ENCODE measurements at regions not wholly inside any gene's neighbourhood (a gene's known extent, or its start where the extent isn't known, plus 50 kb on each side); places are given as distances from the start of the nearest gene placed in this dataset.

DNA sequence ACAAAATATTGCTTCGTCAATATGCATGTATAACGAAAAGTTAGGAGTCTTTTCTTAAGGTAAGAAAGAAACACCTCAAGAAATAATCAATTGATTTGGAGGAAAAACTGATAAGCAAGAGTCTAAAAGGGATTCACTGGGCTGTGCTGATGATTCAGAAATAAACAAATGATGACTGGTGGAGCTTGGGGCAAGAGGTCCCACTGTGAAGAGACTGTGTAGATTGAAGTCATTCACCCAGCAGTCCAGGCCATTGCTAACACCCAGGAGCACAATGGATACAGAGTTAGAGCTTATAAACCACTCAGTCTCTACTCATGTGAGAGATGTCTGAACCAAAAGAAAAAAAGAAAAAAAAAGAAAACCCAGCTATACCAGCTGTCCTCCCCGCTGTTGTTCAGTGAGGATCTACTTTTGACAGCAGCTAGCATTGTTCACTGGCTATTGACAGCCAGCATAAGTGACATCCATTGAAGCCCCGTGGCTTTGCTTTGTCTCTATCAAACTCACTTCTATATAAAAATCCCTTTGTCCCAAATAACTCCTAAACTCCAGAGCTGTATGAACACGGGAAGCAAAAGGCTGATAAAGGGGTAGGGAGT lies 255.5 kb downstream of the KCTD12 start:
- Mint-ChIP-seq H3K27me3 (peaks cover 7 to 27% of the 10 kb centered on the region in 2 donors), H3K4me1 (no peaks in the 10 kb centered on the region)
- CTCF ChIA-PET, result no interaction called here

DNA sequence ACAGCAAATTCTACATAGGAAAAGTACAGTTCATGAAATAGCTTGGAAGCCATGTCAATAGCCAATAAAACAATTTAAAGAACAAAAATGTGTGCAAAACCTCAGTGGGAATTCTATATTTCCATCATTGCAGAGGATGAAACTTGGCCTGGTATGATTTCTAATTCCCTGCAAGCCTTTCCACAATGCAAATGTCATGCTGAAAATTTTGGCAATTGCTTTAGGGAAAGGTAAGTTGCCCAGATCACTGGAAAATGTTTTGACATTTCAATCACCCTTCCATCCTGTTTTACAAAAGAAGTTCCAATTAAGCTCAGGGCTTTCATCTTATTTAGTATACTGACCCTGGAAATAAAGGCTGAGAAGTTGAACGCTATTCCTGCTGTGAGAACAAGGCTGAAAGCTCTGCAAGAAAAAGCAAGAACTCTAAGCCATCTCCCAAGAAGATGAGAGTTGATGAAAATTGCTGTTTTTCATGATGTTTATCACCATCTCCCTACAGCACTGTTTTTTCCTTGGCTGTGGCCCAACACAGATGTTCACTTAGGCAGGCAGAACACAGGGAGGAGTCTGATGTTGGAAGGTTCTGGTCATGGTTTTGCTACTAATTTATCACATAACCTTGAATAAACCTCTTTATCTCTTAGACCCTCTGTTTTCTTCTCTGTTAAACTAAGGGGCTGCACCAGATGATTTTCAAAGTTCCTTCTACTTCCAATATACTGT lies 263.7 kb downstream of the KCTD12 start:
- H3K4me3 Mint-ChIP-seq, result no peak overlapping the region
- DNase-seq (no peak), ATAC-seq (replicated peaks in 1 of 4) (no peak)
- no peak overlapping the region for H3K27ac Mint-ChIP-seq
- ChIA-PET POLR2A (no interaction called here), CTCF (no interaction called here)
- no peaks in the 10 kb centered on the region for H3K4me1 Mint-ChIP-seq
- Histone ChIP-seq H3K36me3 (ENCODE audit: control insufficient read depth in 2 of 2, extremely low read depth in 1 of 2, insufficient read depth in 1 of 2, low read length in 1 of 2) (no peaks in the 10 kb centered on the region), H3K9me3 (no peaks in the 10 kb centered on the region), H3K27me3 (replicated peaks in 1 of 2; ENCODE audit: control insufficient read depth in 2 of 2, extremely low read depth in 1 of 2, insufficient read depth in 2 of 2, low read length in 1 of 2) (no peaks in the 10 kb centered on the region), H3K4me1 (ENCODE audit: control insufficient read depth in 1 of 2, extremely low read depth in 1 of 2, insufficient read depth in 2 of 2, low read length in 2 of 2) (no peaks in the 10 kb centered on the region), H3K27ac (ENCODE audit: low read length) (no peak overlapping the region), H3K4me3 (ENCODE audit: control insufficient read depth in 1 of 2, extremely low read depth in 1 of 2, low read length in 1 of 2) (no peak overlapping the region)
- peaks cover 0 to 4% (median 1%) of the 10 kb centered on the region in 3 donors for H3K9me3 Mint-ChIP-seq
- peaks cover 9 to 40% of the 10 kb centered on the region in 2 donors for H3K27me3 Mint-ChIP-seq
- no CpG with 5 or more reads among the region's 1 CpG for WGBS (ENCODE audit: insufficient coverage)
- no peaks in the 10 kb centered on the region for H3K36me3 Mint-ChIP-seq

More for the DNA sequence above, 255.5 kb downstream of the KCTD12 start:
- Mint-ChIP-seq H3K27ac (no peak overlapping the region), H3K36me3 (no peaks in the 10 kb centered on the region), H3K4me3 (no peak overlapping the region), H3K9me3 (peaks cover 4 to 8% (median 6%) of the 10 kb centered on the region in 3 donors)
- Histone ChIP-seq H3K9me3 (no peaks in the 10 kb centered on the region), H3K27me3 (replicated peaks in 1 of 2; ENCODE audit: control insufficient read depth in 2 of 2, extremely low read depth in 1 of 2, insufficient read depth in 2 of 2, low read length in 1 of 2) (no peaks in the 10 kb centered on the region), H3K36me3 (ENCODE audit: control insufficient read depth in 2 of 2, extremely low read depth in 1 of 2, insufficient read depth in 1 of 2, low read length in 1 of 2) (no peaks in the 10 kb centered on the region), H3K4me3 (ENCODE audit: control insufficient read depth in 1 of 2, extremely low read depth in 1 of 2, low read length in 1 of 2) (no peak overlapping the region), H3K4me1 (ENCODE audit: control insufficient read depth in 1 of 2, extremely low read depth in 1 of 2, insufficient read depth in 2 of 2, low read length in 2 of 2) (no peaks in the 10 kb centered on the region), H3K27ac (ENCODE audit: low read length) (no peak overlapping the region)
- POLR2A ChIA-PET, result no interaction called here
- WGBS (ENCODE audit: insufficient coverage), result 90% methylated on average over 3 of the region's 5 CpGs
- ATAC-seq (replicated peaks in 1 of 4) (no peak), DNase-seq (no peak)

DNA sequence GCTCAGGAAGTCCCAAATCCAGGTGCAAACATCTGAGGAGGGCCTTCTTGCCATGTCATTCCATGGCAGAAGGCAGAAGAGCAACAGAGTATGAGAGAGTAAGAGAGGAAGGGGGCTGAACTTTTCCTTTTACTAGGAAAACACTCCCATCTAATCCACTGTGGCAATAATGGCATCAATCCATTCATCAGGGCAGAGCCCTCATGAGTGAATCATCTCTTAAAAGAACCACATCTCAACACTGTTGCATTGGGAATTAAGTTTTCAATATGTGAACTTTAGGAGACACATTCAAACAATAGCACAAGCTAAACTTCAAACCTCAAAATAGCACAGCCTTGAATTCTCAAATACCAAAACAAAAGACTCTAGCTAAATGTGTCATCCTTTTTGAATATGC lies 264.5 kb downstream of the KCTD12 start:
- Mint-ChIP-seq H3K4me3 (no peak overlapping the region), H3K27me3 (peaks cover 9 to 37% of the 10 kb centered on the region in 2 donors), H3K4me1 (no peaks in the 10 kb centered on the region), H3K36me3 (no peaks in the 10 kb centered on the region), H3K27ac (no peak overlapping the region), H3K9me3 (peaks cover 0 to 4% (median 1%) of the 10 kb centered on the region in 3 donors)
- Histone ChIP-seq H3K36me3 (ENCODE audit: control insufficient read depth in 2 of 2, extremely low read depth in 1 of 2, insufficient read depth in 1 of 2, low read length in 1 of 2) (no peaks in the 10 kb centered on the region), H3K4me1 (ENCODE audit: control insufficient read depth in 1 of 2, extremely low read depth in 1 of 2, insufficient read depth in 2 of 2, low read length in 2 of 2) (no peaks in the 10 kb centered on the region), H3K9me3 (no peaks in the 10 kb centered on the region), H3K27ac (ENCODE audit: low read length) (no peak overlapping the region), H3K4me3 (ENCODE audit: control insufficient read depth in 1 of 2, extremely low read depth in 1 of 2, low read length in 1 of 2) (no peak overlapping the region), H3K27me3 (replicated peaks in 1 of 2; ENCODE audit: control insufficient read depth in 2 of 2, extremely low read depth in 1 of 2, insufficient read depth in 2 of 2, low read length in 1 of 2) (no peaks in the 10 kb centered on the region)
- ChIA-PET POLR2A (no interaction called here), CTCF (no interaction called here)
- ATAC-seq (replicated peaks in 1 of 4) (no peak), DNase-seq (no peak)

DNA sequence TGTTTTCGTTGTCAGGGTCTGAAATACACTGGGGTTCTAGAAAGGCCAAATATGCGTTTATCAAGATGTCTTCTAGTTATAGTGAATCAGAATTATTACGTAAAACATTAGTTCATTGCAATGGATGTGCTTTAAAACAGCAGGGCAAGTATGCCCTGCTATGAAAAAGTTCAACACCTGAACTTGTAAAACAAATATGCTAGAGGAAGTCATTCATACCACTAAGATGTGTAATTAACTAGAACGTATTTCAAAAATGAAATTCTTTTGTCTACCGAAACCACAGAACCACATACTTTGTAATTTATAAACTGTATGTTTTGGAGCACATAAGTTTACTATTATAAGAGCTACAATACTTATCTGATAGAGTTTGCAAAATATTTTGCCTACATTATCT lies 266.2 kb downstream of the KCTD12 start:
- POLR2A ChIA-PET, result no interaction called here
- H3K27me3 Mint-ChIP-seq, result peaks cover 0 to 26% of the 10 kb centered on the region in 2 donors

DNA sequence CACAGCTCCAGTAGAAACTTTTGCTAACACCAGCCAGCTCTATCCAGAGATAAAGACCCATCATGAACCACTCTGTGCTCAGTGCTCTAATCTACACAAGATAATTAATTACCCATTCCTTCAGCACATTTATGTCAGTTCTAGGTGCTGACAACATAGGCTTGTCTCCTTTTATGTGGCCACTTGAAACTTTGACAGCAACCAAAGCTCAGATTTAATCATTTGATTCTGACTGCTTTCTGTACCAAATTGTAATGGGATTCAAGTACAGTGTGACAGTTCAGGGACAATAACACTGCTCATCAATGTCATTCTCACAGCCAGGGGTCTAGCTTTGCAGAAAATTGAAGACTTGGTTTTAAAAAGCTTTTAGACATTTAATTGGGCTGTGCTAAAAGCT lies 266.6 kb downstream of the KCTD12 start:
- H3K9me3 Mint-ChIP-seq, result peaks cover 0 to 4% (median 1%) of the 10 kb centered on the region in 3 donors
- H3K27me3 ChIP-seq (replicated peaks in 1 of 2; ENCODE audit: control insufficient read depth in 2 of 2, extremely low read depth in 1 of 2, insufficient read depth in 2 of 2, low read length in 1 of 2), result no peaks in the 10 kb centered on the region
- H3K36me3 ChIP-seq (ENCODE audit: control insufficient read depth in 2 of 2, extremely low read depth in 1 of 2, insufficient read depth in 1 of 2, low read length in 1 of 2), result no peaks in the 10 kb centered on the region
- H3K27ac ChIP-seq (ENCODE audit: low read length), result no peak overlapping the region
- ATAC-seq (replicated peaks in 1 of 4), result no peak
- ChIA-PET CTCF (interaction anchor here in 1 of 2 donors (0.6 kb wide), 1 partner anchor 1501 kb away, joined by 3 read pairs; no protein-coding TSS in a partner anchor), POLR2A (no interaction called here)
- no peak overlapping the region for H3K27ac Mint-ChIP-seq
- no peaks in the 10 kb centered on the region for H3K4me1 ChIP-seq (ENCODE audit: control insufficient read depth in 1 of 2, extremely low read depth in 1 of 2, insufficient read depth in 2 of 2, low read length in 2 of 2)
- H3K4me1 Mint-ChIP-seq, result no peaks in the 10 kb centered on the region
- H3K4me3 ChIP-seq (ENCODE audit: control insufficient read depth in 1 of 2, extremely low read depth in 1 of 2, low read length in 1 of 2), result no peak overlapping the region
- no peaks in the 10 kb centered on the region for H3K9me3 ChIP-seq
- H3K36me3 Mint-ChIP-seq, result no peaks in the 10 kb centered on the region
- peaks cover 0 to 26% of the 10 kb centered on the region in 2 donors for H3K27me3 Mint-ChIP-seq
- no peak for DNase-seq
- H3K4me3 Mint-ChIP-seq, result no peak overlapping the region

More for the DNA sequence above, 266.2 kb downstream of the KCTD12 start:
- Mint-ChIP-seq H3K4me3 (no peak overlapping the region), H3K36me3 (no peaks in the 10 kb centered on the region), H3K4me1 (no peaks in the 10 kb centered on the region), H3K9me3 (peaks cover 0 to 4% (median 1%) of the 10 kb centered on the region in 3 donors), H3K27ac (no peak overlapping the region)
- no peak overlapping the region for H3K4me3 ChIP-seq (ENCODE audit: control insufficient read depth in 1 of 2, extremely low read depth in 1 of 2, low read length in 1 of 2)
- no peaks in the 10 kb centered on the region for H3K27me3 ChIP-seq (replicated peaks in 1 of 2; ENCODE audit: control insufficient read depth in 2 of 2, extremely low read depth in 1 of 2, insufficient read depth in 2 of 2, low read length in 1 of 2)
- H3K9me3 ChIP-seq, result no peaks in the 10 kb centered on the region
- no peak for ATAC-seq (replicated peaks in 1 of 4)
- CTCF ChIA-PET, result interaction anchor here in 1 of 2 donors (0.6 kb wide), 1 partner anchor 1501 kb away, joined by 3 read pairs; no protein-coding TSS in a partner anchor
- H3K27ac ChIP-seq (ENCODE audit: low read length), result no peak overlapping the region
- WGBS (ENCODE audit: insufficient coverage), result 83% methylated on average over 2 of the region's 5 CpGs
- H3K36me3 ChIP-seq (ENCODE audit: control insufficient read depth in 2 of 2, extremely low read depth in 1 of 2, insufficient read depth in 1 of 2, low read length in 1 of 2), result no peaks in the 10 kb centered on the region
- no peaks in the 10 kb centered on the region for H3K4me1 ChIP-seq (ENCODE audit: control insufficient read depth in 1 of 2, extremely low read depth in 1 of 2, insufficient read depth in 2 of 2, low read length in 2 of 2)
- DNase-seq, result no peak

DNA sequence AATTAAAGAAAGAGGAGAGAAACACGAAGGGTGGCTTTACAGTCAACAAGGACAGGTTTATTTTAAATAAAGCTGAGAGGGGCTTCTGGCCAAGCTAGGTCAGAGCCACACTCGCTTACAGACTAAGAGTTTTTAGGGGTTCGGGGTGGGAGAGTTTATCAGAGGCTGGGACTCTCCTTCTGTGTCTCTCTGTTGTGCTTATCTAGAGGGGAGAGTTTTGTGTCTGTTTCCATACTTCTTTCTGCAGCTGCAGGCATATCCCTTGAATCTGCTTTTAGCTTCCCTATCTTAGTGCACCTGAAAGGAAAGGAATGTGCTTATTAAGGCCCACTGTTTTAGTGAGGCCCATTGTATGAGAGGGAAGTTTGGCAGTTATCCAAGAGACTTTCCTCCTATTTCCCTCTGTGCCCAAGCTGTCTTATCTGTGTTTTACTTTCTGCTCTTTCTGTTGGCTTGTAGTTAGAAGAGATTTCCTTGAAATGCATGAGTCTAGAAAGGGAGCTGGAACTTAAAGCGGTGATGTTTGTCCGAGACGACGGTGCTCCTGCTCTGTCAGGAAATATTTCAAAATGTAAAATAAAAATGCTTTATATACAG lies 275.3 kb downstream of the KCTD12 start:
- Histone ChIP-seq H3K27ac (ENCODE audit: low read length) (no peak overlapping the region), H3K9me3 (no peaks in the 10 kb centered on the region), H3K27me3 (replicated peaks in 1 of 2; ENCODE audit: control insufficient read depth in 2 of 2, extremely low read depth in 1 of 2, insufficient read depth in 2 of 2, low read length in 1 of 2) (no peaks in the 10 kb centered on the region), H3K36me3 (ENCODE audit: control insufficient read depth in 2 of 2, extremely low read depth in 1 of 2, insufficient read depth in 1 of 2, low read length in 1 of 2) (no peaks in the 10 kb centered on the region), H3K4me1 (ENCODE audit: control insufficient read depth in 1 of 2, extremely low read depth in 1 of 2, insufficient read depth in 2 of 2, low read length in 2 of 2) (no peaks in the 10 kb centered on the region), H3K4me3 (ENCODE audit: control insufficient read depth in 1 of 2, extremely low read depth in 1 of 2, low read length in 1 of 2) (no peak overlapping the region)
- Mint-ChIP-seq H3K27me3 (no peaks in the 10 kb centered on the region), H3K4me1 (no peaks in the 10 kb centered on the region), H3K36me3 (no peaks in the 10 kb centered on the region), H3K4me3 (no peak overlapping the region), H3K9me3 (no peaks in the 10 kb centered on the region), H3K27ac (no peak overlapping the region)
- 79% methylated on average over 2 of the region's 7 CpGs for WGBS (ENCODE audit: insufficient coverage)
- ChIA-PET CTCF (interaction anchor here in 1 of 2 donors (0.6 kb wide), 1 partner anchor 39 kb away, joined by 3 read pairs; no protein-coding TSS in a partner anchor), POLR2A (no interaction called here)
- DNase-seq (no peak), ATAC-seq (replicated peaks in 1 of 4) (no peak)
